ENCODE measurements at regions not wholly inside any gene's neighbourhood (a gene's known extent, or its start where the extent isn't known, plus 50 kb on each side); places are given as distances from the start of the nearest gene placed in this dataset.

- no peak for TF ChIP-seq CTCF (IDR thresholded peaks at IDR 0.05 in 8 of 11, conservative IDR thresholded peaks at IDR 0.05 in 3 of 11)
- no peak for TF ChIP-seq POLR2A (IDR thresholded peaks at IDR 0.05)
Measured at GRCh38 chr1:168959382-168959781, 147.1 kb upstream of the ATP1B1 start.
